ENCODE measurements at regions not wholly inside any gene's neighbourhood (a gene's known extent, or its start where the extent isn't known, plus 50 kb on each side); places are given as distances from the start of the nearest gene placed in this dataset.

- no peak for DNase-seq (ENCODE audit: low read depth)
- in situ Hi-C loops (cut with HindIII; ENCODE audit: low pct_unique_long_range_greater_than_20kb, low sequenced_read_pairs): no loop called here
These were observed 277.2 kb upstream of the CCL2 start for GRCh38 chr17:33977729-33978514.

- DNase-seq (ENCODE audit: low read depth): no peak
- in situ Hi-C loops (cut with HindIII; ENCODE audit: low pct_unique_long_range_greater_than_20kb, low sequenced_read_pairs): no loop called here
These were observed 276.2 kb upstream of the CCL2 start for GRCh38 chr17:33978889-33979288.

- DNase-seq (ENCODE audit: low read depth): no peak
- in situ Hi-C loops (cut with HindIII; ENCODE audit: low pct_unique_long_range_greater_than_20kb, low sequenced_read_pairs): no loop called here
These were observed 274.9 kb upstream of the CCL2 start for GRCh38 chr17:33980193-33980592.

GRCh38 chr17:33981711-33982601 is 273.1 kb upstream of the CCL2 start:
- DNase-seq (ENCODE audit: low read depth): no peak
- in situ Hi-C loops (cut with HindIII; ENCODE audit: low pct_unique_long_range_greater_than_20kb, low sequenced_read_pairs): no loop called here

GRCh38 chr17:33982909-33983308 is 272.2 kb upstream of the CCL2 start:
- DNase-seq (ENCODE audit: low read depth): no peak
- in situ Hi-C loops (cut with HindIII; ENCODE audit: low pct_unique_long_range_greater_than_20kb, low sequenced_read_pairs): no loop called here

- in situ Hi-C loops (cut with HindIII; ENCODE audit: low pct_unique_long_range_greater_than_20kb, low sequenced_read_pairs): no loop called here
- no peak for DNase-seq (ENCODE audit: low read depth)
These were observed 271.1 kb upstream of the CCL2 start for GRCh38 chr17:33983824-33984574.

GRCh38 chr17:33986088-33986487 is 269.0 kb upstream of the CCL2 start:
- in situ Hi-C loops (cut with HindIII; ENCODE audit: low pct_unique_long_range_greater_than_20kb, low sequenced_read_pairs): no loop called here
- DNase-seq (ENCODE audit: low read depth): no peak

GRCh38 chr17:33986566-33986965 is 268.5 kb upstream of the CCL2 start:
- in situ Hi-C loops (cut with HindIII; ENCODE audit: low pct_unique_long_range_greater_than_20kb, low sequenced_read_pairs): no loop called here
- no peak for DNase-seq (ENCODE audit: low read depth)

GRCh38 chr17:33987162-33987561 is 267.9 kb upstream of the CCL2 start:
- in situ Hi-C loops (cut with HindIII; ENCODE audit: low pct_unique_long_range_greater_than_20kb, low sequenced_read_pairs): no loop called here
- no peak for DNase-seq (ENCODE audit: low read depth)

- DNase-seq (ENCODE audit: low read depth): no peak
- in situ Hi-C loops (cut with HindIII; ENCODE audit: low pct_unique_long_range_greater_than_20kb, low sequenced_read_pairs): no loop called here
These were observed 265.5 kb upstream of the CCL2 start for GRCh38 chr17:33989361-33990148.

- in situ Hi-C loops (cut with HindIII; ENCODE audit: low pct_unique_long_range_greater_than_20kb, low sequenced_read_pairs): no loop called here
- DNase-seq (ENCODE audit: low read depth): no peak
These were observed 264.0 kb upstream of the CCL2 start for GRCh38 chr17:33990943-33991706.

- in situ Hi-C loops (cut with HindIII; ENCODE audit: low pct_unique_long_range_greater_than_20kb, low sequenced_read_pairs): no loop called here
- no peak for DNase-seq (ENCODE audit: low read depth)
These were observed 263.0 kb upstream of the CCL2 start for GRCh38 chr17:33992113-33992512.

GRCh38 chr17:34000639-34001038 is 254.4 kb upstream of the CCL2 start:
- in situ Hi-C loops (cut with HindIII; ENCODE audit: low pct_unique_long_range_greater_than_20kb, low sequenced_read_pairs): no loop called here
- DNase-seq (ENCODE audit: low read depth): no peak

- DNase-seq (ENCODE audit: low read depth): no peak
- in situ Hi-C loops (cut with HindIII; ENCODE audit: low pct_unique_long_range_greater_than_20kb, low sequenced_read_pairs): no loop called here
These were observed 253.8 kb upstream of the CCL2 start for GRCh38 chr17:34001246-34001645.

GRCh38 chr17:34006126-34006525 is 249.0 kb upstream of the CCL2 start:
- in situ Hi-C loops (cut with HindIII; ENCODE audit: low pct_unique_long_range_greater_than_20kb, low sequenced_read_pairs): no loop called here
- DNase-seq (ENCODE audit: low read depth): no peak

- in situ Hi-C loops (cut with HindIII; ENCODE audit: low pct_unique_long_range_greater_than_20kb, low sequenced_read_pairs): no loop called here
- DNase-seq (ENCODE audit: low read depth): no peak
These were observed 247.0 kb upstream of the CCL2 start for GRCh38 chr17:34008125-34008524.

- no peak for DNase-seq (ENCODE audit: low read depth)
- in situ Hi-C loops (cut with HindIII; ENCODE audit: low pct_unique_long_range_greater_than_20kb, low sequenced_read_pairs): no loop called here
These were observed 245.2 kb upstream of the CCL2 start for GRCh38 chr17:34009912-34010311.

All from Caki2 (cell line).